Fibroblast of the conjunctiva (primary cell): ENCODE measurements at regions not wholly inside any gene's neighbourhood (a gene's known extent, or its start where the extent isn't known, plus 50 kb on each side); places are given as distances from the start of the nearest gene placed in this dataset.

ENCODE experiments used
- DNase-seq: peaks from one replicate; pipeline ENCODE4 v3.0.0-alpha.2; 2010; ENCODE audit warnings: low read depth

DNA sequence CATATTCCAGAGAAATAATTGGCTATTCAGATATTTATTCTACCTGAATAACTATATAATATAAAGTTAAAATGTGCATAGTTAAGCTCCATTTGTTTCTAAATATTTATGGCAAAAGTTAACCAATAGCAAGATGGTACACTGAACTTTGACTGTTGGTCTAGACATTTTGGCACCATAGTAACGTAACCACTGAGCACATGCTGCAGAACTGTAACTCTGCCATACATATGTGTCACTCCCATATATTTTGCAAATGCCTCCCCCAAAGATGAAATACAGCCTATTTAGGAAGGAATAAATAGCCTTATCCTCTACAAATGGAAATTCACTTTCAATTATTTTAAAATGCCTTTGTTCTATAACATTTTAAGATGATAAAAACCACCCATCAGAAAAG, 424.9 kb downstream of the CENPC start:
- no peak for DNase-seq

DNA sequence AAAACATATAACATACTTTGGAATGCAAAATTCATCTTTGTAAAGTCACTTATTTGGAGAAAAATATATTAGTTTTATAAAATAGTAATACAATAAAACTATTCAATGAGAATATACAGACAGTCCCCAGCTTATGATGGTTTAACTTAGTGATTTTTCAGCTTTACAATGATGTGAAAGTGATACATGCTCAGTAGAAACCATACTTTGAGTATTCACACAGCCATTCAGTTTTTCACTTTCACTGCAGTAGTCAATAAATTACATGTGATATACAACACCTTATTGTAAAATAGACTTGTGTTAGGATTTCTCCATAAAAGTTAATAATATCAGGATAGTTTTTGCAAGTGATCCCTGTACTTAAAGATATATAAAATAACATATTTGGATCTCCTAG, 436.0 kb downstream of the CENPC start:
- DNase-seq = no peak

DNA sequence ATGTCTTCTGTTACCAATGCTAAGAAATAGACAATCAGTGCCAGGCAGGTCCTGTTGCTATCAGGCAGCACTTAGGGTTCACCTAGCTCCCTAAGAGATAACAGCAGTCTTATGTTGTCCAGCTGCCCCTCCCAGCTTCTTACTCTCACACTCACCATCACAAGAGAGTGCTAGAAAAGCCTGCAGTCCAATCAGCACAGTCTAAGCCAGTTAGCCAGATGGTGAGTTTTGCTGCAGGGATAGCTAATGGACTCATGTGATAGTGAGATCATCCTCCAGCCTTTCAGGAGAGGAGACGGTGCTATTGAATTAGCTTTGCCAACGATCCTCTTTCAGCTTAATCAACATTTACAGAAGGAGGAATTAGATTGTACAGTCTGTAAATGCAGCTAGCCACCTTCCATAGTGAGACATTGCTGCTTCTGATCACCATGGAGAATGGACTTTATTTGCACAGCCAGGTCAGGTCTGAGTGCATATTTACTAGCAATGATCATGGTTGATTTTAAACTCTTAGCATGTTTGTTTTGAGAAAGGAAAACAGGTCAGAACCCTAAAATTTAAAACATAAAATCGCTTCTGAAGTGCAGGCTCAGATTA, 438.3 kb downstream of the CENPC start:
- no peak for DNase-seq

DNA sequence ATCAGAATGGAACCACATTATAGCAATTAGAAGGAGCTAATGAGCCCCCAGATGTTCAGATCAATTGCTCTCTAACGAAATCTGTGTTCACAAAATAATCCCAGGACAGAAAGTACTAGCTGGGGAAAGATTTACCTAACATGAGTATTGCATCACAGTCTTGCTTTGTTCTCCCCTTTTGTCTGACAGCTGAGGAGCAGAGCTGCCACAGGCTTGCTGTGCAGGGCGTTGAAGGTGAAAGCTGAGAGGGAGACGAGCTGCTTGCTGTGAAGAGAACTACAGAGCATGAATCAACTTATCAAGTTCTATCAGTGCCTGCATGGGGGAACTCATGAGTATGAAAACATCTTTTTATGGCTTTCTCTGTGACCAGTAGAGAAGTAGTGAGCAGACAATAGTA, 441.2 kb downstream of the CENPC start:
- no peak for DNase-seq

DNA sequence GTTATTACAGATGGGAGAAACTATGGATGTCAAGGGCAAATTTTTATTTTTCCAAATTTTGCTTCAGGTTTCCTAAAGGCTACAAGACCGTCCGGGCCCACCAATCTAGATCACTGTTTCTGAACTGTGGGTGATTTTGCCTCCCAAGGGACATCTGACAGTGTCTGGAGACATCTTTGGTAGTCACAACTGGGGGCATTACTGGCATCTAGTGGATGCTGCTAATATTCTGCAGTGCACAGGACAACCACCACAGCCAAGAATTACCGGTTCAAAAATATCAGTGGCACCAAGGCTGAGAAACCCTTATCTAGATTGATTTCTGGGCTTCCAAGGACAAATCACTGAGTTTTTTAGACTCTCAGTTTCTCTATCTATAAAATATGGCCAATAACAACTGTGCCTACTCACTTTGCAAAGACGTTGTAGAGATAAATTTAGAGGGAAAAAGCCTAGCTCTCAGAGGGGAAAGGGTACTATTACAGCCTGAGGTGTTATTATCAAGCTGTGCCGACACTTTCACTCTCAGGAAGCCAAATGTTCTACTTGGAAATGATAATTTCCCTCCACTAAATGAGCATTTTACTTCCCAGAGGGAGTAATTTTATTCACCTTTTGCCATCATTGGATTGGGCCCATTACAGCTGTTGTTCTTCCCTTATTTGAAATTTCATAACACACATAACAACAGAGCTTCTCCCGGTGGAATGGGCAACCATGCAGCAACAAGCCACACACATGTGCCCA, 442.1 kb downstream of the CENPC start:
- no peak for DNase-seq

DNA sequence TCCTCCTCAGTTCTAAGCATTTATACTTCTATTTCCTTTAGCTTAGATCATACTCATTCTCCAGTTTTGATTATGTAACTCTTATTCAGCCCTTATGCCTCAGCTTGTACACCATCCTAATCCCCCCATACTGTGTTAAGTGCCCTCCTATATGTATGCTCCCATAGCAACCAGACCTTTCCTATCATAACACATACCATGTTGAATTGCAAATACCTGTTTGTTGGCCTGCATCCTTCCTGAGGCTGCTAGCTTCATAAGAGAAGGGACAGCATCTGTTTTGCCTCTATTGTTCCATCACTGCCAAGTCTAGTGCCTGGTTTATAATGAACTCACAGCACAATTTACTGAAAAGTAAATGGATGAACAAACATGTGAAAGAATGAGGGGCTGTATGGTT, 443.7 kb downstream of the CENPC start:
- no peak for DNase-seq

DNA sequence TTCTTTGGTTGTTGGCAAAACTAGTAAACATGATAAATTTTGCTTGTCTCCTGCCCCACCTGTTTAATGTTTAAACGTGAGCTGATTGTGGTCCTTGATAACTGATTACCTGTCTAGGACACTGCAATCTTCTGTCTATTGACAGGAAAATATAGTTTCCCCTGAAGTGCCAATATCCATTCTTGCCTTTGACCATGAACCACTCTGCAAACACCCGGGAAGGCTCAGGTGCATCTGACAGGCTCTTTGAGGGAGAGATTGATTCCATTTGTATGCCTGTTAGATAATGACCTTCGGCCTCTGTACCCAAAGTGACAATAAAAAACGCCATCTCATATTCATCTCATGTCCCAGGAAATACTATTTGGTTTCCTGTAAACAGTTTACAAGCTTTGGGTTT, 453.0 kb downstream of the CENPC start:
- DNase-seq = no peak

DNA sequence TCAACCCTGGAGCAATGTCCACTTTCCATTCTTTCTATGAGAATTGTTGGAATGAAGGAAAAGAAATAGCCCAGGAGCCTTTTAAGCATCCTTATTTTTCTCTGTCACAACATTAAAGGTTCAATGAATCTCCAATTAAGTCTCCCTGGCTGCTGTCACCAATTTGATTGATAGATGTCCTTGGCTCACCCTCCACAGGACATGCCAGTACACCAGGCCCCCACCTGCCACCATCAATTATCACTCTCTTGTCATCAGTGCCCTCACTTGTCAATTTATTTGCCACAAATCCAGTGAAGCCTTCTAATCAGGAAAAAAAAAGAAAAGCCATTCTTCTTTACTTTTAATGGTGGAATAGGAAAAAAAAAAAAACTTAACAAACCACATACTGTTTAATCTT, 453.6 kb downstream of the CENPC start:
- DNase-seq = no peak

DNA sequence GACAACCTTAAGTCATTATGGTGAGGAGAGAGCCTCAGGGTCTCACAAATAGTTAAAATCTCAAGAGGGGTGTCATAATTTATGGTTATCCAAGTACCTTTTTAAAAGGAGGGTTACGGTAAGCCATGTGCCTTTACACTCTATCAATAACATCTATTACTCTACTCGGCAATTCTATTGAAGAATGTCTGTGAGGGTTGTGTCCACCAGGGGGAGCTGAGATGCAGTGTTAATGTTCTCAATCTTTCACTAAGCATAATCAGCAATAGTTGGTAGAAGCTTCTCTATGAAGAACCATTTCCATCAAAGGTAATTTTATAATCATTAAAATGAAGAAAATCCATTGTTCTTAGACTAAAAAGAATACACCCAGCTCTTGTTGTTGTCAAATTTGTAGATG, 457.4 kb downstream of the CENPC start:
- DNase-seq = no peak

DNA sequence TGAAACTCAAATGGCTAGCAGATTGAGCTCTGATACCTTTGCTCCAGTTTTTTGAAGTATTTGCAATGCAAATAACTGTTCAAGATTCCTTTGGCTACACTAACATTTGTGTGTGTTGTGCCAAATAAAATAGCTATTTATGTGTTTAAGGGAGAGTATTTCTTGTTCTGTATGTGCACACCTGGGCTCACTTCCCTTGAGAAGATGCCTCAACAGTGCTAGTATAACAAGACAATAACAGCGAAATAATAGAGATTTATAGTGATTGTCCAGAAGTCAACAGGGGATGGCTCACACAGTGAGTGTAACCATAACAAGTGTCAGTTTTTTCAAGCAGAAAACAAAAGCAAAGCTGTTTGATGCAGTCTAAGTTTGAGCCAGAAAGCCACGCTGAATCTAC, 460.5 kb downstream of the CENPC start:
- no peak for DNase-seq

DNA sequence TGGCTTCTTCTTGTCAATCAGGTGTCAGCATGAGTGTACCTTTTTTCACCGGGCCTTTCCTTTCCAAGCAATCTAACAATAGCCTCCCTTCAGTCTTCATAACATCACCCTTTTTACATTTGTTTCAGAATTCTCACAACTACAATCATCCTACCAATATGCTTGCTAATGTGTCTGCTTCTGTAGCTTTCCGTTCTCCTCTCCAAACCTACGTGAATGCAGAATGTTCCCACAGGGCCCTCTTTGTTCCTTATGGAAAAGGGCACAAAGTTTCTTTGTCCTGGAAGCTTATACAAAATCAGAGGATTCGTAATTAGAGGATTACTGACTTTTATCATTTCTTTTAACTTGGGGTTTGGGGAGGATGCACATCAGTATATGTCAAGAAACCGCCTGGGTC, 461.8 kb downstream of the CENPC start:
- DNase-seq = no peak

DNA sequence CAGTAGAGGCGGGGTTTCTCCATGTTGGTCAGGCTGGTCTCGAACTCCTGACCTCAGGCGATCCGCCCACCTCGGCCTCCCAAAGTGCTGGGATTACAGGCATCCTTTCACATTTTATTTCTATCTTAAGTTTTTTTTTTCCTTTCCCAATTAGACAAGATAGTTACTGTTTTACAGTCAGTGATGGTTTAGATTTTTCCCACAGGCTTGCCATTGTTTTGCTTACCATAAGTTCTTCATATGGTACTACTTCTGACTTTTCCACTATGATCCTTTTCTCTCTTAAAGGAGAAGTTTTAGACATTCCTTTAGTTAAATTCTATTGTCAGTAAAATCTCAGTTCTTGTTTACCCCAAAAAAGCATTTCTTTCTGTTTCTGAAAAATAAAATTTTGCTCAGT, 462.6 kb downstream of the CENPC start:
- no peak for DNase-seq

DNA sequence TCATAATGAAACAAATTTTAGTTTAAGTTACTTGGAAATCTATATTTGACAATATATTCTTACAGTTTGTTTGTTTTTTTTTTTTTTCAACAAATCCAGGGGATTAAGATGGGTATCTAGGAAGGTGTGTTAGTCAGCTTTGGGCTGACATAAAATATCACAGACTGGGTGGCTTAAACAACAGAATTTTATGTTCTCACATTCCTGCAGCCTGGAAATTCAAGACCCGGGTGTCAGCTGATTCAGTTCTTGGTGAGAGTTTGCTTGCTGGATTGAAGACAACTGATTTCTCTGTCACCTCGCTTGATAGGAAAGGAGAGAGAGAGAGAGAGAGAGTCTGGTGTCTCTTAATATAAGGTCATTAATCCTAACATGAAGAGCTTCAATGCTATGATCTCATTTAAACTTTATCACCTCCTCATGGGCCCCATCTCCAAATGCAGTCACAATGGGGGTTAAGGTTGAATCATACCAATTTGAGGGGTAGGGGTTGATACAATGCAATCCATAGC, 465.2 kb downstream of the CENPC start:
- DNase-seq = no peak

DNA sequence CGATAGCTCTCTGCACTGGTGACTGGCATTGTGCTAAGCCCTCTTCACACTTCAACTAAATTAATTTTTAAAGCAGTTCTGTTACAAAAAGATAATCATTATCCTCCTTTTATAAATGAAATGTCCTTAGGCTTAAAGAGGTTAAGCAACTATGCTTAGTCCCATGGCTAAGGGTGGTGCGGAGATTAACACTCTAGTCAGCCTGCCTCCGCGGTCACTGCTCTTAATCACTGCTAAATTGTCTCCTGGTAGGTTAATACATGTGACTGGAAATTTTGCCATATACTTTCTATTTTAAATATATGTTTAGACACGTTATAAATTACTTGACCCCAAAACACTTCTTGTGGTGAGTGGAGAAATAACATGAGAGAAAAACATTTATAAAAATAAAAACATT, 473.7 kb downstream of the CENPC start:
- no peak for DNase-seq

DNA sequence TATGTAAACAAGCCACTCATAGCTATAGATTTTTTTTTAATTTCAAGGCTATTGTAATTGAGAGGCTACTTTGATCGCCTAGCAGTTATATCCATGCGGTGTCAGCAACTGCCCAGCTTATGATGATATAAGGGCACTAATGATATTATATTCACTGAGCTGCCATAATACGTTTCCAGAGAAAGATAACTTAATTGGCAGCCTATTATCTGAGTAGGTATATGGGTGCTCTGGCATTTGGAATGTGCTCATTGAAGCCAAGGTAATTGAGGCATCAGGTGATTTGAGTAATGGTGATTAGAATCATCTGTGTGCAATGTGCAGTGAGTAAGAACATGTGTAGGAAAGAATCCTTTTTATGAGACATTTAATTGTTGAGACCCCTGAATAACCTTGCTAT, 490.0 kb downstream of the CENPC start:
- DNase-seq = no peak

DNA sequence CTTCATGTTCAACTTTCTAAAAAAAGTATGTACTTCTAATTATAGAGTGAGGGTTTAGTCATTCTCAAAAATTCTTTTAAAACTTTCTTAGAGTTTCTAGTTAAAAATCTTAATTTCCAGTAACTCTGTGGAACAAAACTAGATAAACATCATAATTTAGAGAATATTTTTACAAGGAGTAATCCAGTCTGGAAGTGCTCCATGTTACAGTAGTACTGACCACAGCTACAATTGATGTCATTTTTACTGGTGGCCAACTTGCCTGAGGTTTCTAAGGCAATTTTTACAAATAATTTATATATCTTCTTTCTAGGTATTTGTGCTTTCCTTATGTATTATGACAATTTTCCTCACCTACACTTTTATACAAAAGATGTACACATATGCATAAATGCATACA, 490.4 kb downstream of the CENPC start:
- no peak for DNase-seq

DNA sequence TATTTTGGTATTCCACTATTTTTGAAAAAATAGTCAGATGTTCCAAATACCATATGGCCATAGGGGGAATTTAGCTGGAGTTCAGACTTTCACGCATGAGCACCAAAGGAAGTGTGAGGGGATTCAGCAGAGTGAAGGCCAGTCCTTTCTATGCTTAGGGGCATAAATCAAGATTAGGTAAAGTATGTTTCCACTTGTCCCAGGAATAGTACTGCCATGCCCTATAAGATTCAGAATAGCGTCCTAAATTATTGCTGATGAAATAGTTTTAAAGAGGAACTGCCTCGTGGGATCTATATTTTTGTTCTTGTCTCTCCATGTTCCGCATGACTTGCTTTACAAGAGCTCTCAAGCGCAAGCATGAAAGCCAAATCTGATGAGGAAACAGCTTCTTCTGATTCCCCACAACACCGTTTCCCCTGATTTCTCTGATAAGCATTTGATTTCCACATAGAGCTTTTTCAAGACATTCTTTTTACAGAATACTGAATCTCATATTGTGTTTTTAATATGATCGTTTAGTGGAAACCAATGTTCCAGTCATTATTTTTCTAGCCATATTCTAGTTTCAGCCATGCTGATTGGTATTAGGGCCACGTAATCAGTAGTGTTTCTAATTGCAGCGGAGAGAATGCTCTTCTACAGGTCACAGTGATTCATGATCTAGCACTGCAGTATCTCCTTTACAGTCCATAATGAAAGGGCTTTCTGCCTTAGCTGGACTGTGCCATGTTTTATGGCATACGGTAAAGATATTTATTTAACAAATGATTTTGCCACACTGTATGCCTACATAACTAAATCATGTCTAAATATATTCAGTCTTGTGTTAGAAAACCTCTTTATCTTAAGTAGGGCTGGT, 492.3 kb downstream of the CENPC start:
- no peak for DNase-seq

DNA sequence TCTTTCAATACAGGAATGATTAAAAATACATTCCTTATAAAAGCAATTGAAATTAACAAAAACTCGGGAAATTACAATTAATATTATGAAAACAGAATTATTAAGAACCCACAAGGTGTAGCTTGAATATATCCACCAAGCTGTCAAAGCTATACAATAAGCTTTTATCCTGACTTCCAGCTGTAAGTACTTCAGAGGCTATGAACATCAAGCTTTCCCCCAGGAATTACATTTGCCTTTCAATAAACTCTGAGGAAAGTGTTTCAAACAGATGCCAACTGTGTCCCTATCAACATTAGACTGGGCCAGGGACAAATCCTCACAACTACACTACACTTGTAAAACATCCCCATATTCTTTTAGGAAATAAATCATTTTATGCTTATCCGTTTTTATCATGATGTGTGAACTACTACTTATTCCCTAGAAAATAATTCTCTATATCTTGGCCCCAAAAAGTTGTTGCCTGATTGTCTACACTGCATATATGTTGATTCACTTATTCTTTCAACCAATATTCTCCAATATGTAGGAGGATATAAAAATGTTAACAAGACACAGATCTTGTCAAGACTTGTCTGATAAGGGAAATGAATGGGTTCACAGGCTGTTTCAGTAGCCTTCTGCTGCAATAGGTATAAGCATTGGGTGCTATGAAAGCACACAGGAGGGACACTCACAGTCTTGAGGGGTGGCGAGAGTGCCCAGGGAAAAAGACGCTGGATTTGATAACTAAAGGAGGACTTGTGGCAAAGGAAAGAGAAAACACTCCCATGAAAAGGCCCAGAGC, 494.1 kb downstream of the CENPC start:
- no peak for DNase-seq

DNA sequence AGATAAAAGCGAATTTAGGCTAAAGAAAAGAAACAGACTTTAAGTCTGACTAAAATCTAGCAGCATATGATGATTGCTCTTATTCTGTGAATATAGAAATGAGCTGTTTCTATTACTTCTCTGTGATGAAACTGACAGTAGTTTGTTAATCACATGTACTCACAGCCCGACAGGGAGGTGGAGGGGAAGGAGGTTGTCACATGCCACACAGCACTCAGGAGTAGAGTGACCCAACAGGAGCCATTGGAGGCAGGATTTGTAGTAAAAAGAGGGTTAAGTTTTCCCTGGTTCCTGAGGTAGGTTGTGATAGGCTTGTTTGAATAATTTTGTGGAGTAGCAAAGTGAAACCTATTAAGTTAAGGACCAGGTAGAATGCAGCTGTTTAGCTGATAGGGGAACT, 495.9 kb downstream of the CENPC start:
- DNase-seq = no peak

DNA sequence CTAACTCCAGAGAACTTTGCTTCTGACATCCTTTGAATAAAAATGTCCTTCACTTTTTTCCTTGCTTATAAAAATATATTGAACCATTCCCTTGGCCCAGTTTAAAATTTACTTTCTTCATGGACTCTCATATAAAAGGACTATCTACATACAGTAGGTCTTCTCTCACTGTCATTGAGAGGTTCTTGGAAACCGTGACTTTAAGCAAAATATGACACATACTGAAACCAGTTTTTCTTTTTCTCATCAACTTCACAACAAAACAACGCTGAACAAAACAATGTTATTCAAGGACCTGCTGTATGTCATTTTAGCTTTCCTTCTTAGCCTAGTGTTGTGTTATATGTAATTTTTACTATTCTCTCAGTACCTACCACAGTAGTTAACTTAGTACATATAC, 496.8 kb downstream of the CENPC start:
- no peak for DNase-seq

DNA sequence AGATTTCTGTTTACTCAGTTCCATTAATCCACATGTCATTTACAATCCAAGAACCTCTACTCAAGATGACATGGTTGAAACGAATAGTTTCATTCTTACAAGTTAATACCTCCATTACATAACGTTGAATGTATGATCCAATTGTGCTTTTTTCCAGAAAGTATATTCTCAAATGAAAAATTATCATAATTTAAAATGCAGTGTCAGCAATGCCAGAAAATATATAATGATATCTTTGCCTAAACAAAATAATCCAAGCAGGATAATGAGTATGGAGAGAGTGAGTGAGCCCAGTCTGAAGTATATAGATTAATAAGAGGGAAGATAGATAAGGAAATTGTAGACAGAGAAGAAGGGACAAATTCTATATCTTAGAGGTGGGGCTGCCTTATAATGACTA, 505.0 kb downstream of the CENPC start:
- no peak for DNase-seq

DNA sequence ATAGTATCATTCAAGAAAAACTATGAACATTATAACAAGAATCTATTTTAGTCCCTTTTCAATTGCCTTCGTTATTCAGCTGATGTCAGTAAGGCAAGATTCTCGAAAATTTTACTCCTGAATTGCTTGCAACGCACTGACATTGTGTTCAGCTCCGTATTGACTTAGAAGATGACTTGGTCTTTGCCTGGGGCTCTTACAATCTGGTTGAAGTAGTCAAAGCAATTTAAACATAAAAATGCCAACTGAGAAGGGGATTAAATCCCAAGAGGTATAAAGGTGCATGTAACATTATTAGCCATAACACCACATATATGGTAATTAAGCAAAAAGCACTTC, 507.1 kb downstream of the CENPC start:
- no peak for DNase-seq
